ENCODE measurements at regions not wholly inside any gene's neighbourhood (a gene's known extent, or its start where the extent isn't known, plus 50 kb on each side); places are given as distances from the start of the nearest gene placed in this dataset.

DNA sequence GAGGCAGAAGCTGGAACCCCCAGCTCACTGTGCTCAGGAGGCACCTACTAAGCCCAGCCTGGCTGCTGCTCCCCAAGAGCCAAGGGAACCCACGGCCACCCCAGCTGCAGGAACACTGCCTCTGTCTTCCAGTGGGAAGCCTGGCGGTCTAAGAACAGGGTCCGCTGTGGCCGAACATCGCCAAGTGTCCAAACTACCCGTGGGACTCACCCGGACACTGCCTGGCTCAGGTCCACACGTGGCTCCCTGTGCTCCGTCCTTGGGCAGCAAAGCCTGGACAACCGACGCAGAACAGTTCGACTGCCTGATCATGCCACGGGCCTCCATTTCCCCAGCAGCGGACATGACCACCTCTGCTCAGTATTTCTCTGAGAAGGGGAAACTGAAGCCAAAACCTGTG lies 747.0 kb downstream of the BRD1 start:
- TF ChIP-seq CTCF (IDR thresholded peaks at IDR 0.05; ENCODE audit: low read depth, low read length, missing control alignments), result no peak
- H3K4me3 ChIP-seq (ENCODE audit: low read depth, low read length), result no peak overlapping the region
- in situ Hi-C loops (cut with HindIII; ENCODE audit: low sequenced_read_pairs), result no loop called here
- no peak for DNase-seq (ENCODE audit: low read depth)

DNA sequence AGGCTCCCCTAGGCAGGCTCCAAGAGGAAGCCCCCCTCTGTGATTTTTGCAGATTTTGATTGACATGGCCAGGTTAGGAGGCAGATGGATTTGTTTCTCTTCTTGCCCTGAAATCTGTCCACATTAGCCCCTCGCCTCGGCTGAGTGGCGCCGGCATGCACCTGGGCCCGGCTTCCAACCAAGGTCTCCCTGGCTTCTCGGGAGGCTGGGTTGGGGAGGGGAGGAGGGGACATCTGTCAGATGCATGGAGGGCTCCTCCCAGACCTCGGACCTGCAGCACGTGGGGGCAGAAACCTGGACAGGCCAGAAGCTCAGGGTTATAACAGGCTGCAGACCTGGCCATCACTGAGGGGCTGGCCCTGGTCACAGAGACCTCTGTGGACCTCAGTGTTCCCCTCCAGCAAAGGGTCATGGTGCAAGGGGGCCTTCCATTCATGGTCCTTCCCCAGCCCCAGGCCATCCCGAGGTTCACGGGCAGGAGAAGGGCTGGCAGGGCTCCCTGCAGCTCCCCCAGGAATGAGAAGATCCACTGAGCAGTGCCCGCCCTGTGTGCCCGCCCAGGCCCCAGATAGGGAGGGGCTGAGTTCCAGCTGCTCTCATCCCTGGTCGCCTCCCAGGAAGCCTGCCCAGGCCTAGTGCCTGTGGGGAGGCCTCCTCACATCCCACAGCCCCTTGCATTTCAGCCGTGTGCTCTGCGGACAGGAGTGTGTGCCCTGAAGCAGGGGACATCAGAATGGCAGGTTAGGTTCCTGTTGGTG lies 747.8 kb downstream of the BRD1 start:
- no peak for DNase-seq (ENCODE audit: low read depth)
- TF ChIP-seq CTCF (IDR thresholded peaks at IDR 0.05; ENCODE audit: low read depth, low read length, missing control alignments), result no peak
- no peak overlapping the region for H3K4me3 ChIP-seq (ENCODE audit: low read depth, low read length)
- in situ Hi-C loops (cut with HindIII; ENCODE audit: low sequenced_read_pairs), result no loop called here

GRCh38 chr22:49079027-49079725 lies 748.5 kb downstream of the BRD1 start:
- no peak for DNase-seq (ENCODE audit: low read depth)
- H3K4me3 ChIP-seq (ENCODE audit: low read depth, low read length), result no peak overlapping the region
- in situ Hi-C loops (cut with HindIII; ENCODE audit: low sequenced_read_pairs), result no loop called here
- no peak for TF ChIP-seq CTCF (IDR thresholded peaks at IDR 0.05; ENCODE audit: low read depth, low read length, missing control alignments)

- no peak overlapping the region for H3K4me3 ChIP-seq (ENCODE audit: low read depth, low read length)
- in situ Hi-C loops (cut with HindIII; ENCODE audit: low sequenced_read_pairs), result no loop called here
- no peak for DNase-seq (ENCODE audit: low read depth)
- TF ChIP-seq CTCF (IDR thresholded peaks at IDR 0.05; ENCODE audit: low read depth, low read length, missing control alignments), result no peak
Measured at GRCh38 chr22:49078076-49078710, 749.5 kb downstream of the BRD1 start.

- DNase-seq (ENCODE audit: low read depth), result no peak
- in situ Hi-C loops (cut with HindIII; ENCODE audit: low sequenced_read_pairs), result no loop called here
- no peak overlapping the region for H3K4me3 ChIP-seq (ENCODE audit: low read depth, low read length)
- no peak for TF ChIP-seq CTCF (IDR thresholded peaks at IDR 0.05; ENCODE audit: low read depth, low read length, missing control alignments)
Measured at GRCh38 chr22:49077586-49077985, 750.1 kb downstream of the BRD1 start.

- no peak for TF ChIP-seq CTCF (IDR thresholded peaks at IDR 0.05; ENCODE audit: low read depth, low read length, missing control alignments)
- no peak for DNase-seq (ENCODE audit: low read depth)
- in situ Hi-C loops (cut with HindIII; ENCODE audit: low sequenced_read_pairs), result no loop called here
- no peak overlapping the region for H3K4me3 ChIP-seq (ENCODE audit: low read depth, low read length)
Measured at GRCh38 chr22:49077036-49077393, 750.7 kb downstream of the BRD1 start.
